ENCODE measurements at regions not wholly inside any gene's neighbourhood (a gene's known extent, or its start where the extent isn't known, plus 50 kb on each side); places are given as distances from the start of the nearest gene placed in this dataset.
"Not testable (repeated sequence)": the region's sequence is repeated elsewhere in the genome, so short reads cannot be mapped to it uniquely, and the experiment has no call there.

DNA sequence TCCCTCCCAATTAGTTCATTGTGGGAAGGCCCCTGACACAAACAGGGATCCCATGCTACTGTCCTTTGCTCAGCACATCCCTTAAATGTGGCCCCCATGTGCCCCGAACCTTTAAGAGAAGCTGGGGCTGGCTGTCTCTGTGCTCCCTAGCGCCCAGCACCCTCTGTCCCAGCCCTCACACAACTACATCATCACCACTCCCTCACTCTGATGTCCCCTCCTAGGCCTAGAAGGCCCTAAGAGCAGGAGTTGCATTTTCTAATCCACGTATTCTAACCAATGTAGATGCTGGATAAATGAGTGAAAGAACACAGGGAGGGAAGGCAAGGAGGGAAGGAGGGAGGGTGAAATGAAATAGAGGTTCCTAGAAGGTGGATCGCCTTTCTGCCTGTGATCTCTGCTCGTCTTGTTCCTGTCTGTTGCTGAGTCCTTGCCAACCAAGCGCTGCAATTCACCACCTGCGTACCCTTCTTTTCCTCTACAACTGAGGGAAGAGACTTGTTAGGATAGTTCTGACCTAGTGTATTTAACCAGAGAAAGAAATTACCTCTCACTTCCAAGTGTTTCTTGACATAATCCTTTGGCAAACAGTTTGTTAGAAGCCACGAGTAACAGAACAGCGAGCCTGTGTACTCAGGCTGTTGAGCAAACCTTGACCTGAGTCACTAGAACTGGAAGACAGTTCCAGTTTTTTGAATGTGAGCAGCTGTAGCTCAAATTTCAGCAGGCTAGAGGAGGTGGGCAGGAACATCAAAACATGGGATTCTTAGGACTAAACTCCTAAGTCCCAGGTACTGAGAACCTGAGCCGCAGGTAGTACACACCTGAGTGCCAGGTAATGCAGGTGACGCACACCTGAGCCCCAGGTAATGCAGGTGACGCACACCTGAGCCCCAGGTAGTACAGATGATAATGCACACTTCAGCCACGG is 181.5 kb upstream of the ID2 start:
- no peak for DNase-seq

DNA sequence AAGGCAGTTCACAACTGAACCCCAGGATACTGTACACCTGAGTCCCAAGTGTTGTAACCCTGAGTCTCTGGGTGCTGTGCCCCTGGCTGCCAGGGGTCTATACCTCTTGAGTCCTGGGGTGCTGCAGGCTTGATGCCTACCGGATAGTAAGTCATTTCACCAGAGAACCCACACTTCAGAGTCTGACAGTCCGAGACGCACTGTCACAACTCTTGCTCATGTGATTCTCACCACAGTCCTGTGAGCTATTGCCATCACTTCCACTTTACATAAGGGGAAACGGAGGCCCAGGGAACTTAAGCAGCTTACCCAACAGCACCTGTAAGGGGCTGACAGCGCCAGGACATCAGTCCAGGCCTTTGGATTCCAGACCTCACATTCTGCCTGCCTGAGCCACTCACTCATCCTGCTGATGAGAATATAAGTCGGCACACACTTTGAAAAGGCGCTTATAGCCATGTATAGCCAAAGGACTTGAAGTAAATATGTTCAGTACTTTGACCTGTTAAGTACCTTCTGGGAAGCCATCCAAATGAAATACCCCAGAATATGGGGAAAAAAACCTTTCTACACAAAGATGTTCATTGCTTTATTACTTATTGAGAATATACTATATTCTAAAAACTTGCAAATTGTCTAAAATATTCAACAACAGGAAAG is 180.7 kb upstream of the ID2 start:
- no peak for DNase-seq

DNA sequence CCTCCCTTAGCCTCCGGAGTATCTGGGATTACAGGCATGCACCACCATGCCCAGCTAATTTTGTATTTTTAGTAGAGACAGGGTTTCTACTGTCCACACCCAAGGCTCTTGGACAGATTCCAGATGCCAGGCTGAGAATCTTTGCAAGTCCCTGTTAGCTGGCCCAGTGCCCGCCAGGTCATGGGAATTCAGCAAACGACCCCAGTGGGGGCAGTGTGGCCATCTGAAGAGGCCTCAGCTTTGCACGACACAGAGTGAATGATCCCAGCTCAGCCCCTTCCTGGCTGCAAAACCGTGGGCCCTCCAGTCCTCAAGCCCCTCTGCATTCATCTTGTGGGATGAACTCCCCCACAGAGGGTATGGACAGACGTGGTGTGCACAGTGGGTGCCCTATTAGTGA is 179.5 kb upstream of the ID2 start:
- no peak for DNase-seq

DNA sequence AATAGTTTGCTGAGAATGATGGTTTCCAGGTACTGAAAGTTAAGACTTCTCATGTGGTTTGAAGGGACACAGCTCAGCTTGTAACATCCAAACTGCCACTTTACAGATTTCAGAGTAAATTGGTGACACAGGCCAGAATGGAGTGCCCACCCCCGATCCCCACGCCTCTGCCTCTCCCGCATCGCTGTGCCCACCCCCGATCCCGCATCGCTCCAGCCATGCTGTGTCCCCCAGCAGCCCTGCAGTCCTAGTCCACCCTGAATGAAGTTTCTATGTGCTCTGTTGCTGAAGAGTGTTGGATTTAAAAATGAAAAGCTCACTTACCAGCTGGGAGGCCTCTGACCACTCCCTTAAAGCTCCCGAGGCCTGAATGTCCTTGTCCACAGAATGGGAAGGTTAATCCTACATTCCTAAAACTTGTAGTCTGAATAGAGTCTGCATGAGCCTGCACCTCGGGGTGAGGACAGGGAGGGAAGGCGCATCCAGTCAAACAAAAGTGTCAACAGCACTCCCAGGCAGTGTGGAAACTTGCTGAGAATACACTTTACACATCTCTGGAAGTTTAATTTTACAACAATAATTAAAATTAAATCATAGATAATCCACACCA is 176.4 kb upstream of the ID2 start:
- DNase-seq, result no peak

DNA sequence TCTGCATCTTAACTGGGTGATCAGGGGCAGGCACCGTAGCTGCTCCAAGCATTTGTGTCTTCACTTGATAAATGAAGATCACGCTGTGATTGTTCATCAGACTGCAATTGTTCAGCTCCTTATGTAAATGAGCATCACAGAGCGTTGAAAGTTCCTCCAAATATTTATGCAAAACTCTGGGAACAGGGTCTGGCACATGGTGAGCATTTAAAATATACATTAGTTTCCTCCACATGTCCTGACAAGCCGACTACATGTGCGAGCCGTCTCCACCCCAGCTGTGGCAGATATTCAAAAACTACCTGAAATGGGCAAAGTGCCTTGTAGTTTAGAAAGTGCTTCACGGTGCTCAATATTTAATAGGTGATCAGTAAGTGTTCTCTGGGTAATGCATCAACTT is 175.1 kb upstream of the ID2 start:
- DNase-seq, result no peak

DNA sequence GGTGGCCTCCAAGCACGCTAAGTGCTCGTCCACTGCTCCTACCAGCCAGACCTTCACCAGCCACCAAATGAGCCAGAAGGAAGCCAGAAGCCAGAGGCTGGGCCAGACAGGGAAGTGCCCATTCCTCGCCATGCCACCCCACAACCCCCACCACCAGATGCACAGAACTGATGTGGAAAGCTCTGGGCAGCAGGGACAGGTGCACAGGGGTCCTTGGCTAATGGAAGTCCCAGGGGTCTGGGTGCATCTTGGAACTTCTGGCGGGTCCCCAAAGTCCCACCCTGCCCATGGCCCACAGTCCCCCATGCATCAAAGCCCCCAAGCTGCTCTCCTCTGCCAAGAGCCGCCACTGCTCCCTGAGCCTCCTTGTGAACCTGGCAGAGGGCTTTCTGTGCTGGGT is 173.1 kb upstream of the ID2 start:
- no peak for DNase-seq

DNA sequence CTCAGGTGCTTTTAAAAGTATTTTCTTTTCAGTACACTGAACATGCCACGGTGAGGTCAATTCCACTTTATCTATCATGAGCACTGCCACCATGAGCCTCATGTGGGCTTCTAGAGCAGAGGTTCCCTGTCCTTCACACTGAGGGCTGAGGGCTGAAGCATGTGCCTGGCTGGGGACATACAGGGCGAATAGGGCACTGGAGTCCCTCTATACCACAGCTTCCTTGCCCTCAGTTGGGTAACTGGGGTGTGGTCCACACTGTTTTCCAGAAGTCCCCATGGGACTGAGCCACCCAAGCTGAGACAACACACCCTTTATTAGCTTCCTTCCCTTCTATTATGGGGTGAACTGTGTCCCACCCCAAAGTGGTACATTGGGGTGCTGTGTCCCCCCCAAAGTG is 172.2 kb upstream of the ID2 start:
- no peak for DNase-seq

DNA sequence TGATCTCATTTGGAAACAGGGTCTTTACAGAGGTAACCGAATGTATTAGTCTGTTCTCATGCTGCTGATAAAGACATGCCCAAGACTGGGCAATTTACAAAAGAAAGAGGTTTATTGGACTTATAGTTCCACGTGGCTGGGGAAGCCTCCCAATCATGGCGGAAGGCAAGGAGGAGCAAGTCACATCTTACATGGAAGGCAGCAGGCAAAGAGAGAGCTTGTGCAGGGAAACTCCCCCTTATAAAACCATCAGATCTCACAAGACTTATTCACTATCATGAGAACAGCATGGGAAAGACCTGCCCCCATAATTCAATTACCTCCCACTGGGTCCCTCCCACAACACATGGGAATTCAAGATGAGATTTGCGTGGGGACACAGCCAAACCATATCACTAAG is 171.8 kb upstream of the ID2 start:
- DNase-seq, result not testable (repeated sequence)

DNA sequence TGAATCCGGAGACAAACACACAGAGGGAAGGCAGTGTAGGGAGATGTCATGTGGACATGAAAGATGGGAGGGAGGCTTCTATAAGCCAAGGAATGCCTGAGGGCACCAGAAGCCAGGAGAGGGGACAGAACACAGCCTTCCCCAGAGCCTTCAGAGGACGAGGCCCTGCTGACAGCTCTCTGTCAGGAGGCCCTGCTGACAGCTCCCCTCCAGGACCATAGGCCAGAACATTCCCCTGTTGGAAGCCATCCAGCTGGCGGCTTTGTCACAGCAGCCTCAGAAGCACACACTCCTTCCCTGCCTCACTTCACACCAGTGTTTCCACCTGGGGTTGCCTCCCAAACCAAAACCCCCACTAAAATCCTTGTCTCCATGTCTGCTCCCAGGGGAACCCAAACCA is 171.3 kb upstream of the ID2 start:
- DNase-seq, result no peak

DNA sequence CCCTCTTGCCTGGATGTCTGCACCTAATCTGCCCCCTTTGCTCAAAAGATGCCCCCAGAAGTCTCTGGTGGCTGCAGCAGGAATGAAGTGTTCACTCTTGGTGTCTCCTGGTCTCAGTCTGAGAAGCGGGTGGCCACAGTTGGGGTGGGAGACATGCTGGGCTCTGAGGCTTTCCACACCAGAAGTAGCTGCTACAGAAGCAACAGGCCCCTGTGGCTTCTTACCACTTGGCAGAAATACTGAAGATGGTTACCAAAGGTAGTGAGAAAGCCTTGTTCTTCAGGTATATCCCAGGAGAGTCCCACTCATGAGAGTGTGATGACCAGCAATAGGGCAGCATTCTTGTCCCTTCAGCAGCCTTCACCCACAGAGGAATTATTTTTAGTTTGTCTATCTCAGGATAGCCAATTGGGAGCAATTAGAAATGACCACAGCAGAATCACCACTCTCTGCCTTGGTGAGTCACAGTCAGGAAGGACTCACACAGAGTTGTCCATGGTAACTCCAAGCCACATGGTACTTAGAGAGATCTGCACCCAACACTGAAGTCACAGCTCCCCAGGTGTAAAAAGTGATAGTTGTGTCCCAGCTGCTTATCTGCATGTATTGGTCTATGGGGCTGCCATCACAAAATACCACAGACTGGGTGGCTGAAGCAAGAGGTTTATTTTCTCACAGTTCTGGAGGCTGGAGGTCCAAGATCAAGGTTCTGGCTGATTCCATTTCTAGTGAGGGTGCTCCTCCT is 169.8 kb upstream of the ID2 start:
- no peak for DNase-seq

DNA sequence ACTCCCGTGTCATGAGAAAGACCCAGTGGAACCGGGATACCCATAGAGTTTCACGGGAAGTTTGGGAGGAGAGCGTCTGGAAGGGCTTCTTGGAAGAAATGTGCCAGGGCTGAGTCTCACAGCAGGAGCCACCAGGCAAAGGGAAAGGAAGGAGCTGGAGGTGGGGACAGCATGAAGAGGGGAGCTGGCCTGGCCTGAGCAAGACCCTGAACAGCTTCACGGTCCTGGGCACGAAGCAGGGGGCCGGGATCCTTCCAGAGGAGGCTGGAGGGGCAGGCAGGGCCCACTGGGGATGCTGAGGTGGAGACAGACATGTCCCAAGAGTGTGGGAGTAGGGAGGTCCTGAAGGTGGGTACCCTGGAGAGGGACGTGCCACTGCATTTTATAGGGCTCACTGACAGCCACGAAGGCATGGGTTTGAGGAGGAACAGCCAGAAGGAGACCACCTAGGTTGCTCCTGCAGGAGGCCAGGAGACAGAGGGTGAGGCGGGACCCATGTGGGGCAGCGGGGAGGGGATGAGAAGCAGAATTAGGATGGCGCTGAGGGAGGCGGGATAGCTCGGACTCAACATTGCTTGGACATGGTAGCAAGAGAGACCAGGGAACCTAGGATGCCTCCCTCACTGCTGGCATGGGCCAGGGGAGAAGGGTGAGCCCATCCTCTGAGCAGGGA is 168.1 kb upstream of the ID2 start:
- DNase-seq, result no peak

DNA sequence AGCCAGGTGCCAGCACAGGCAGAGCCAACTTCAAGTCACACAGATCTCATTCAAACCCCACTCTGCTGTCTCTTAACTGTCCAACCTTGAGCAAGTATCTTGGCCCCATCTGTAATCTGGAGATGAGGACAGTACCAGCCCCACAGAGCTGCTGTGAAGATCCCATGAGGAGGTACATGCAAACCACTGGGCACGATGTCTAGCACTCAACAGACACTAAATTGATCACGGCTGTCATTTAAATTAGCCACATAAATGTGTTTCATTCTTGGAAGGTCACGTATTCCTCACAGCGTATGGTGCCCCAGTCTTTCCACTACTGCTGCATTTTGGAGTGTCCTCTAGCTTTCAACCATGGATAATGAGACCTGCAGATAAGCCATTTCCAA is 167.6 kb upstream of the ID2 start:
- no peak for DNase-seq

DNA sequence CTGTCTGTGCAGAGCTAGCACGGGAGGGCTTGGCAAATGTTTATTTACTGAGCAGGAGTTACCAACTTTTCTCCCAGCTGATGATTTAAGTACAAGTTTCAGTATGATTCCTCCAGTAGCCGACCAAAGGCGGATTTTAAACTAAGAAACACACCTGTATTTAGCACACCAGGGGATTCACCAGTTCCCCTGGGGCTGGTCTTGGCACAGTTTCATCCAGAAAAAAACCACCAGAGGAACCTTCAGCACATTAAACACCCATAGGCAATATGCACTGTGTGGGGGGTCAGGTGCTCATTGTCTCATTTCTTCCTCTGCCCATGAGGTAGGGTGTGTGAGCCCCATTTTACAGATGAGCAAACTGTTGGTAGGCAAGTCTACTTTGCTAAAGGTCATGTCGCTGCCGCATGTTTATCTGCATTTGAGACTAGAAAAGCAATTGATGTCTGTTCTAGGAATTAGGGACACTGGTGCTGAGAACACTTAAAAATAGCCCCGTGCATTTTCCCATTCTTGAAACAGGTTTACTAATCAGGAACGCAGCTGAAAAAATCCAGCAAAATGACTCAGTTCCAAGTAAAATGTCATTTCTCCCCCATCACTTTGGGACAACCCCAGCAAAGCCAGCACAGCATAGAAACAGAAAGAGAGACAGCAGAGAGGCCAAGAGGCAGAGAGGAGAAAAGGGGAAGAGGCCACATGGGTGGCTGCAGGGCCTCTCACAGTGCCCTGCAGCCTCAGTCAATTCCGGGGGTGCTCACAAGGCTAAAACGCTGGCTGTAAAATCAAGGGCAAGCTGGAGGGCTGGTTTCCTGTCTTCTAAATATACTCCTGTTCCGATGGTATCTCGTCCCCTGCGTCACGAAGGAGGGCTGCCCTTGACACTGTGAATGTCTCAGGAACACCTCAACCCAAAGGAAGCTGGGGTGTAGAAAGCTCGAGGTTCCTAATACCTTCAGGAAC is 166.8 kb upstream of the ID2 start:
- peak; percentile 78 for DNase-seq

DNA sequence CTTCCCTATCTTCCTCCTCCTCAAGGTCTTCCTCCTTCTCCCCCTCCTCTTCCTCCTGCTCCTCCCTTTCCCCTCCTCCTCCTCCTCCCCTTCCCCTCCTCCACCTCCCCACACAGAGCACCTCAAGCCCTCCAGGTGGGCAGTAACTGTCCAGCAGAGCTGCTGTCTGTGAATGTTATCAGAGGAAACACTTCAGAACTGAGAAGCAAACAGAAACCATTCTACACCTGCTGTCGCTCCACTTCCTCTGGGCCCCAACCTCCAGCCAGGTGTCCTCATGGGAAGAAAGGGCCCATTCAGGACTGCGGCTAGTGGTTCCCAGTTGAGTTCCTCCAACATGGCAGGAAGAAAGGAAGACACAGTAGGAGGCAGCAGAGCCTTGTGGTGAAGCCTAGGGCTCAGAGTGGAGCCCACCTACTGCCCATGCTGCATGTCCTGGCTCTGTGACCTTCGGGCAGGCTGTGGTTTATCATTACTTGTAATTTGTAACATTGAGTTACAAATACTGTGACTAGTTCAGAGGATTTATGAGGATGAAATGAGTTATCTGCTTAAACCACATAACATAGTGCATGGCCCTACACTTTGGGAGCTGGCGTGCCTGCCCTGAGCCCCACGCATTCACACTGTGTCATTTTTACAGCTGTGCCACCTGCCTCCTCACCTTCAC is 165.9 kb upstream of the ID2 start:
- DNase-seq, result no peak

DNA sequence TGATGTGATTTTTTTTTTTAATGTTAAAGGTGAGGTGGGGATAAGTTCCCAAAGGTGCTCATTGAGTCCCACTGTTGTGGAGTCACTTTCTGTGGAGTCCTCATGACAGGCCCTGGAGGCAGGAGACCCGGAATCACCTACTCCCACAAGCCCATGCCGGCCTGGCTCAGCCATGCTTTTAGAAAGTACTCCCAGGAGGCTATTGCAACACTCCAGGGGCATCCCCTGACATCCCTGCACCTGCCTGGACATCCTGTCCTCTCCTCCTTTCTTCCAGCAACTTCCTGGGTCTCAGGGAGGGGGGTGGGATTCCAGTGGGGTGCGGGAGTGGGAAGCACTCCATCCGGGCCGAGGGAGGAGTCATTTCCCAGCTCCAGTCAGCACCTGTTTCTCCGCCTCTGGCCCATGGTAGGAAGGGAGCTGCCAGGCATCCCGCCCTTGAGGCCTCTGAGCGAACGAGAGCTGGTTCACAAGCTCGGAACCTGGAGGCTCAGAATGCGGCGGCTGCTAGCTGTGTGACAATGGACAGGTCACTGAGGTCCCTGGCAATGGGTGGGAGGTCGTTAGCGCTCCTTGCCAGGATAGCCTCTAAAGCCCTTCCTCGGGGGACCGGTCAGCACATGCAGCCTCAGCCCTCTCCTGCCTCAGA is 163.9 kb upstream of the ID2 start:
- DNase-seq, result no peak

DNA sequence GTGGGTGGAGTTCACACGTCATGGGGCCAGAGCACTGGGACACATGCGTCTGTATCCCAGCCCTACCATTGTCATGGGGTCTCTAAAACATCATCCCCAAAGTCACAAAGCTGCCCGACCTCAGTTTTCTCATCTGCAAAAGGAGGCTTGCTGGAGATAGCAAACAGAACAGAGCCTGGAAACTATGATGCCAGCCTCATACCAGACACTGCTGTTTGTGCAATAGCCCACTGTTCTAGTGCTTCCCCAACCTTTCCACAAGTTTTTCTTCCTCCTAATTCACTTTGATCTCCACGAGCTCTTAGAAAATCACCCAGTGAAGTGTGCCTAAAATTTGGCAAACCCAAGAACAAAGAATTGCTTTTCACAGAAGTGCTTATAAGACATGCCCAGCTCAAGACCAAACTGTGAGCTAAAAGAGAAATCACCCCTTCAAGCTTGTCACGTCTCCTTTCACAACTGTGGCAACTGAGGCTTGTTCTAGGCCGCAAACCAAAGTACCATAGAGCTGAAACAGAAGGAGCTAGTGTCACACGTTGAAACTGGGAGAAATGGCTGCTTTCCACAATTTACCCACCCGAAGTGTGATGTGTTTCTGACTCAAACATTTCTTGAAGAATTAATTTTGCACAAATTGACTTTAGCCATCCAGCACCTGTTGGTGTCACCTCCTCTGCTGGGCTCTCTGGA is 162.7 kb upstream of the ID2 start:
- DNase-seq, result no peak

DNA sequence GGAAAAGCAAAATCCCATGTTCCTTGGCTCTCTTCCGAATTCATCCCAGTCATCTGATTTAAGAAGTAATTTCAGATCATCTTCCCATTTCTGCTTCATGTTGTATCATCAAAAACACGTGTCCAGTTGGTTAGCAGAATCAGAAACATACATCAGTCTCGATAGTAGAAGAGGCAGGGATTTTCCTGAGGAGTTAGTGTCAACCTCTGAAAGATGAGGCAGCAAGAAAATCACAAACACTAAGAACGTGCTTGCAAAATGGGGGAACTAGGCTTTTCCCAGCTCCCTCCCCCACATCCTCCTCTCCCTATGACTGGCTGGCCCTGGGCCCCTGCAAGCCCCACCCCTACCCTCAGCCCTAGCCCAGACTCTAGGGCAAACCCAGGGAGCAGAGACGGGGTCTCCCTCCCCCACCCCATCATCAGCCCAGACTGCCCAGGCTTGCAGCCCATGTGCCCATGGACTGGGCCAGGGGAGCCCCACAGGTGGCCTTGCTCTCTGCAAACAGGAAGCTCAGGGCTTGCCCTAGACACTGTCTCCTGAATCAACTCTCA is 161.0 kb upstream of the ID2 start:
- DNase-seq, result no peak

DNA sequence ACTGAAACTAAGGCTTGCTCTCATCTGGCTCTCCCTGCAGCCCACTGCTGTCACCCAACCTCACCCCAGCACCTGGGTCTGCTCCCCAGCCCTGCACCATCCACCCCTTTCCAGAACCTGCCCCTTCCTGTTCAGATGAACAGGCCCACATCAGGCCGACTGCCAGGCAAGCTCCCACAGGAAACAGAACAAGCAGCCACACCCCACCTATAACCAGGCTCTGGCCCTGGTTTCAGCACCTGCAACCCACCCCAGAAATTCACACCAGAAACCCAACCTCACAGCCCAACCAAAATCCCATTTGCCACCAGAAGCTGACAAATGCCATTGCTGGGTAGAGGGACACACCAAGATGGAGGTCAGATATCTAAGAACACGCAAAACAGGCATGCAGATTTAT is 159.2 kb upstream of the ID2 start:
- DNase-seq, result no peak

DNA sequence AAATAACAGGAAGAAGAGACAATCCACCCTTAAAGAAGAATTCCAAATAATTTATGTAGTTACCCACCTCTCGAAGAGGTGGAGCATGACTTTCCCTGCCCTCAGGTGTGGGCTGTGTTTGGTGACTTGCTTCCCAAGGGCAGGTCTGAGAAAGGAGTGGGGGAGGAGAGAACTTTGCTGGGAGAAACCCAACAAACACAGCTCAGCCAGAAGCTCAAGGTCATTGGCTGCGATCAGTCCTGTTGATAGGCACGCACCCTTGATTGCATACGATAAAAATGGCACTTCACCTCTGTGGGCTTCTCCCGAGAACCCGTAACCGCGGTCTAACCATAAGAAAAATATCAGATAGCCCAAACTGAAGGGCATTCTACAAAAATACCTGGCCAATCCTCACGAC is 157.5 kb upstream of the ID2 start:
- DNase-seq, result no peak

DNA sequence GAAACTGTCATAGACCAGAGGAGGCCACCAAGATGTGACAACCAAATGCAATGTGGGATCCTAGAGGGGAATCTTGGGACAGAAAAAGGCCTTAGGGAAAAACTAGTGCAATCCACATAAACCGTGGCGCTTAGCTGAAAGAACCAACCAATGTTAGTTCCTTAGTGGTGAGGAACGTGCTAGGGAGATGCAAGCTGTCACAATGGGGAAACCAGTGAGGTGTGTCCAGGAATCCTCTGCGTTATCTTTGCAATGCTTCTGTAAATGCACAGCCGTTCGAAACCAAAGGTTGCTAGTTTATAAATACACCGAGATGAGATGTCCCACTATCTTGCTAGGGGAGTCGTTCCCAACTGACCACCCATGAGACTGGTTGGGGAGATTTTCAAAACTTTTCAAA is 157.0 kb upstream of the ID2 start:
- DNase-seq, result no peak
